H1 (cell line): ENCODE measurements at regions not wholly inside any gene's neighbourhood (a gene's known extent, or its start where the extent isn't known, plus 50 kb on each side); places are given as distances from the start of the nearest gene placed in this dataset.

Source experiments
- CTCF ChIA-PET: fragments of 300-600 bp; sonication (Branson Sonifier 250); formaldehyde crosslinking; loops from one replicate; lab custom pipeline; 2021; ENCODE audit not compliant: partially characterized antibody; lab: Charles Lee
- POLR2A ChIA-PET: fragments of 300-600 bp; sonication (Branson Sonifier 250); formaldehyde crosslinking; loops from one replicate; lab custom pipeline; 2021; ENCODE audit warnings: inconsistent platforms; ENCODE audit not compliant: partially characterized antibody; lab: Charles Lee
- DNase-seq, 2 experiments: peaks; one replicate each; pipeline versions ENCODE4 v3.0.0 to v3.0.0-alpha.2; 2010 to 2022; ENCODE audit warnings: low spot score in 2 of 2, low read depth in 1 of 2, mixed read lengths in 1 of 2
- FAIRE-seq: peaks from 2 replicates; lab custom pipeline; 2011; peaks lifted over from hg19 to GRCh38; lab: Jason Lieb, UNC
- H2AFZ ChIP-seq: 2 replicates; pipeline ENCODE4 v1.8.1; 2012; ENCODE audit warnings: low read length, inconsistent platforms
- H2AK5ac ChIP-seq: 2 replicates; pipeline ENCODE4 v1.6.1; 2013; ENCODE audit warnings: low read depth, low read length
- H2BK120ac ChIP-seq: replicated peaks from 2 replicates; pipeline ENCODE3; 2013; ENCODE audit warnings: low read depth, low read length, inconsistent platforms
- H2BK12ac ChIP-seq: 2 replicates; pipeline ENCODE4 v1.6.1; 2013; ENCODE audit warnings: low read depth, low read length
- H2BK15ac ChIP-seq: 2 replicates; pipeline ENCODE4 v1.6.1; 2013; ENCODE audit warnings: low read length
- H2BK20ac ChIP-seq: 2 replicates; pipeline ENCODE4 v1.6.1; 2013; ENCODE audit warnings: low read length
- H2BK5ac ChIP-seq: 2 replicates; pipeline ENCODE4 v1.6.1; 2013; ENCODE audit warnings: low read depth, low read length
- H3K14ac ChIP-seq: 2 replicates; pipeline ENCODE4 v1.6.1; 2013; ENCODE audit warnings: inconsistent platforms; ENCODE audit not compliant: insufficient read length
- H3K18ac ChIP-seq: 2 replicates; pipeline ENCODE4 v1.6.1; 2013; ENCODE audit warnings: low read length; ENCODE audit errors: extremely low read depth
- H3K23ac ChIP-seq: 2 replicates; pipeline ENCODE4 v1.6.1; 2013; ENCODE audit warnings: inconsistent platforms; ENCODE audit not compliant: insufficient read length
- H3K23me2 ChIP-seq: 2 replicates; pipeline ENCODE4 v1.6.1; 2013; ENCODE audit warnings: low read depth, low read length
- H3K27ac ChIP-seq: 2 replicates; pipeline ENCODE4 v1.6.1; 2011; ENCODE audit warnings: low read depth, low read length, inconsistent platforms
- H3K27me3 ChIP-seq, 4 experiments: replicated peaks in 1 of 4; 1 replicate in 1 of 4; 2 replicates in 3 of 4; pipeline versions ENCODE4 v1.6.1 to v1.8.1; 2011 to 2013; ENCODE audit warnings: low read length in 3 of 4, mild to moderate bottlenecking in 3 of 4, inconsistent platforms in 2 of 4, mixed read lengths in 2 of 4, moderate library complexity in 1 of 4; ENCODE audit not compliant: control insufficient read depth in 3 of 4, insufficient read depth in 3 of 4; ENCODE audit errors: extremely low read depth in 1 of 4
- H3K36me3 ChIP-seq, 4 experiments: 2 replicates each; pipeline versions ENCODE4 v1.6.1 to v1.8.1; 2011 to 2013; ENCODE audit warnings: mild to moderate bottlenecking in 4 of 4, low read length in 3 of 4, moderate library complexity in 2 of 4, control low read depth in 1 of 4, inconsistent platforms in 1 of 4; ENCODE audit not compliant: insufficient read depth in 4 of 4, control insufficient read depth in 2 of 4
- H3K4ac ChIP-seq: replicated peaks from 2 replicates; pipeline ENCODE3; 2013; ENCODE audit warnings: low read length, low read depth, mixed read lengths, inconsistent platforms; ENCODE audit not compliant: insufficient read length
- H3K4me1 ChIP-seq, 4 experiments: replicated peaks in 1 of 4; 1 replicate in 1 of 4; 2 replicates in 3 of 4; pipeline versions ENCODE4 v1.6.1 to v1.8.1; 2011 to 2013; ENCODE audit warnings: low read length in 3 of 4, inconsistent platforms in 2 of 4, mixed read lengths in 1 of 4; ENCODE audit not compliant: insufficient read depth in 4 of 4, control insufficient read depth in 3 of 4
- H3K4me2 ChIP-seq, 2 experiments: 2 replicates each; pipeline versions ENCODE4 v1.6.1 to v1.8.1; 2011 to 2013; ENCODE audit warnings: low read depth in 2 of 2, low read length in 2 of 2, control low read depth in 1 of 2, inconsistent platforms in 1 of 2, mild to moderate bottlenecking in 1 of 2; ENCODE audit not compliant: insufficient read depth in 1 of 2
- H3K4me3 ChIP-seq, 4 experiments: fragments of 200-600, 300-600 bp in 1 of 4; sonication (generic), shearing (Covaris generic), sonication (Bioruptor Twin) in 1 of 4; 2 replicates each; pipeline versions ENCODE4 v1.5.1 to v1.8.1; 2011 to 2016; ENCODE audit warnings: low read length in 4 of 4, low read depth in 3 of 4, control low read depth in 2 of 4, inconsistent platforms in 2 of 4, mild to moderate bottlenecking in 2 of 4, mixed read lengths in 1 of 4, moderate library complexity in 1 of 4; ENCODE audit not compliant: insufficient read depth in 2 of 4; ENCODE audit errors: extremely low read depth in 1 of 4
- H3K56ac ChIP-seq: replicated peaks from 2 replicates; pipeline ENCODE3; 2013; ENCODE audit warnings: low read depth, mild to moderate bottlenecking, mixed read lengths, low read length, inconsistent platforms; ENCODE audit not compliant: insufficient read length
- H3K79me1 ChIP-seq: 2 replicates; pipeline ENCODE4 v1.6.1; 2013; ENCODE audit warnings: low read depth, low read length, control low read depth
- H3K79me2 ChIP-seq, 2 experiments: 2 replicates each; pipeline versions ENCODE4 v1.6.1 to v1.8.1; 2012 to 2013; ENCODE audit warnings: low read length in 2 of 2, mild to moderate bottlenecking in 2 of 2, inconsistent platforms in 1 of 2; ENCODE audit not compliant: insufficient read depth in 2 of 2, control insufficient read depth in 1 of 2
- H3K9ac ChIP-seq, 4 experiments: replicated peaks in 1 of 4; 1 replicate in 1 of 4; 2 replicates in 3 of 4; pipeline versions ENCODE4 v1.6.1 to v1.8.1; 2011 to 2013; ENCODE audit warnings: low read depth in 3 of 4, low read length in 3 of 4, control low read depth in 2 of 4, mild to moderate bottlenecking in 2 of 4, moderate library complexity in 2 of 4, inconsistent platforms in 1 of 4; ENCODE audit errors: extremely low read depth in 1 of 4
- H3K9me3 ChIP-seq, 2 experiments: 2 replicates each; pipeline versions ENCODE4 v1.6.1 to v1.8.1; 2012 to 2013; ENCODE audit warnings: mild to moderate bottlenecking in 2 of 2, moderate library complexity in 2 of 2, control low read depth in 1 of 2, inconsistent platforms in 1 of 2, low read depth in 1 of 2, low read length in 1 of 2, mixed read lengths in 1 of 2; ENCODE audit not compliant: insufficient read depth in 2 of 2
- H4K20me1 ChIP-seq, 2 experiments: replicated peaks in 1 of 2; 2 replicates each; pipeline versions ENCODE3 to v1.8.1; 2011 to 2013; ENCODE audit warnings: inconsistent platforms in 2 of 2, low read length in 2 of 2, mild to moderate bottlenecking in 1 of 2; ENCODE audit not compliant: insufficient read depth in 2 of 2, control insufficient read depth in 1 of 2
- H4K5ac ChIP-seq: 2 replicates; pipeline ENCODE4 v1.6.1; 2013; ENCODE audit warnings: low read length, low read depth, mixed read lengths, inconsistent platforms; ENCODE audit not compliant: insufficient read length
- H4K8ac ChIP-seq: 2 replicates; pipeline ENCODE4 v1.8.0; 2013; ENCODE audit warnings: mild to moderate bottlenecking, moderate library complexity, low read length, inconsistent platforms; ENCODE audit not compliant: insufficient read depth; ENCODE audit errors: extremely low read depth
- H4K91ac ChIP-seq: replicated peaks from 2 replicates; pipeline ENCODE3; 2013; ENCODE audit warnings: low read length, mixed read lengths, inconsistent platforms; ENCODE audit not compliant: insufficient read length
- CTBP2 ChIP-seq: IDR thresholded peaks from 2 replicates; pipeline ENCODE4 v1.7.0; 2011; ENCODE audit warnings: borderline replicate concordance, mild to moderate bottlenecking, moderate library complexity, mixed read lengths, low read length; ENCODE audit not compliant: insufficient read depth, insufficient read length
- EP300 ChIP-seq, 2 experiments: IDR thresholded peaks; 1 replicate in 1 of 2; 2 replicates in 1 of 2; pipeline ENCODE4 v1.6.1; 2011 to 2012; ENCODE audit warnings: low read depth in 2 of 2, low read length in 2 of 2, mild to moderate bottlenecking in 2 of 2, borderline replicate concordance in 1 of 2, inconsistent platforms in 1 of 2, moderate library complexity in 1 of 2
- EZH2 ChIP-seq: fragments of 200-600 bp; sonication (generic); IDR thresholded peaks from 2 replicates; pipeline ENCODE4 v1.7.1; 2012; ENCODE audit warnings: low read depth, mild to moderate bottlenecking, moderate library complexity, low read length, inconsistent platforms; ENCODE audit not compliant: severe bottlenecking
- HDAC6 ChIP-seq: IDR thresholded peaks from one replicate; pipeline ENCODE4 v1.7.1; 2012; ENCODE audit warnings: low read depth, mild to moderate bottlenecking, inconsistent platforms, low read length, moderate library complexity
- RFX5 ChIP-seq: IDR thresholded peaks from 2 replicates; pipeline ENCODE4 v1.6.1; 2011; ENCODE audit warnings: low read depth, low read length, improper control_type of control experiment, borderline replicate concordance
- SIRT6 ChIP-seq: IDR thresholded peaks from one replicate; pipeline ENCODE4 v1.7.1; 2012; ENCODE audit warnings: low read length, inconsistent platforms
- SP1 ChIP-seq: IDR thresholded peaks from 2 replicates; pipeline ENCODE4 v1.6.1; 2011; ENCODE audit warnings: low read depth, low read length
- SRF ChIP-seq: IDR thresholded peaks from 2 replicates; pipeline ENCODE4 v1.6.1; 2011; ENCODE audit warnings: mild to moderate bottlenecking, low read depth, low read length, moderate library complexity
- TAF1 ChIP-seq: IDR thresholded peaks from 2 replicates; pipeline ENCODE4 v1.6.1; 2011; ENCODE audit warnings: mild to moderate bottlenecking, low read depth, low read length
- WGBS, 2 experiments: shearing (Covaris generic) in 1 of 2; methylation state at CpG; one replicate each; pipeline versions ENCODE4 v1.1.6 to v1.1.7; 2013 to 2015; ENCODE audit warnings: low lambda C conversion rate in 2 of 2, mixed read lengths in 2 of 2, inconsistent platforms in 1 of 2, low coverage in 1 of 2, missing lambda C conversion rate in 1 of 2; ENCODE audit not compliant: insufficient replicate concordance in 2 of 2, insufficient coverage in 1 of 2, insufficient read length in 1 of 2; ENCODE audit errors: extremely low coverage in 1 of 2, missing lambda C conversion rate in 1 of 2; 5-methylcytosine and 5-hydroxymethylcytosine counted together

GRCh38 chr6:140854318-140854717 is 1278.4 kb upstream of the GJE1 start:
- no peak overlapping the region for H2AFZ ChIP-seq
- no peak for DNase-seq
- H2BK5ac ChIP-seq: no peak overlapping the region
- no peaks in the 10 kb centered on the region for H4K20me1 ChIP-seq
- WGBS, 2 experiments: 100% methylated on average over 1 of the region's 1 CpG; no CpG with 5 or more reads in 1 of the 2 experiments
- H3K27me3 ChIP-seq: no peaks in the 10 kb centered on the region
- no peak overlapping the region for H2BK15ac ChIP-seq
- H3K27ac ChIP-seq: no peak overlapping the region
- H3K4me1 ChIP-seq: no peaks in the 10 kb centered on the region
- H3K4me2 ChIP-seq: no peak overlapping the region
- H4K8ac ChIP-seq: no peak overlapping the region
- FAIRE-seq: no peak
- H4K91ac ChIP-seq: no peak overlapping the region
- H2BK120ac ChIP-seq: no peak overlapping the region
- no peak overlapping the region for H3K4ac ChIP-seq
- POLR2A ChIA-PET: no interaction called here
- no peak overlapping the region for H3K56ac ChIP-seq
- no peak overlapping the region for H2AK5ac ChIP-seq
- no peak overlapping the region for H2BK20ac ChIP-seq
- CTCF ChIA-PET: no interaction called here
- no peak overlapping the region for H3K9ac ChIP-seq
- H3K14ac ChIP-seq: no peak overlapping the region
- no peak overlapping the region for H3K23ac ChIP-seq
- no peaks in the 10 kb centered on the region for H3K23me2 ChIP-seq
- no peaks in the 10 kb centered on the region for H3K9me3 ChIP-seq
- no peak overlapping the region for H2BK12ac ChIP-seq
- H3K18ac ChIP-seq: no peak overlapping the region
- H3K36me3 ChIP-seq: no peaks in the 10 kb centered on the region
- no peak overlapping the region for H3K4me3 ChIP-seq
- H4K5ac ChIP-seq: no peak overlapping the region
- no peaks in the 10 kb centered on the region for H3K79me2 ChIP-seq
- TF ChIP-seq TAF1 (no peak), EZH2 (no peak), HDAC6 (no peak), SP1 (no peak), RFX5 (no peak), CTBP2 (no peak), SRF (no peak), EP300 (IDR thresholded peaks at IDR 0.05; ENCODE audit: borderline replicate concordance in 1 of 2, low read depth in 2 of 2, low read length in 2 of 2) (no peak), SIRT6 (no peak)
- TF ChIP-seq, all 59 proteins: peak for 0
- no peaks in the 10 kb centered on the region for H3K79me1 ChIP-seq
